Activated CD4-positive, alpha-beta T cell treated with anti-CD3 and anti-CD28 coated beads, Interleukin-2, Interleukin-4, amounts not matched to agents 100 ng/mL and 50 ng/mL, durations not matched to agents 16 hours and 8 hours (primary cell): ENCODE measurements at regions not wholly inside any gene's neighbourhood (a gene's known extent, or its start where the extent isn't known, plus 50 kb on each side); places are given as distances from the start of the nearest gene placed in this dataset.

ENCODE experiments used
- DNase-seq: peaks from one replicate; pipeline ENCODE4 v3.0.0-alpha.2; 2020; ENCODE audit warnings: low spot score

GRCh38 chr6:87936065-87936464 is 111.6 kb upstream of the SPACA1 start:
- DNase-seq, result no peak

GRCh38 chr6:87935196-87935595 is 112.4 kb upstream of the SPACA1 start:
- DNase-seq, result no peak

- DNase-seq, result no peak
These were observed 115.3 kb upstream of the SPACA1 start for GRCh38 chr6:87932361-87932760.

GRCh38 chr6:87929843-87930288 is 117.8 kb upstream of the SPACA1 start:
- DNase-seq, result peak; percentile 72

GRCh38 chr6:87926687-87927086 is 121.0 kb upstream of the SPACA1 start:
- DNase-seq, result no peak

- DNase-seq, result no peak
These were observed 121.6 kb upstream of the SPACA1 start for GRCh38 chr6:87926072-87926471.

GRCh38 chr6:87925373-87926060 is 122.1 kb upstream of the SPACA1 start:
- DNase-seq, result peak; percentile 32

GRCh38 chr6:87923389-87924050 is 124.1 kb upstream of the SPACA1 start:
- no peak for DNase-seq

GRCh38 chr6:87922947-87923330 is 124.7 kb upstream of the SPACA1 start:
- DNase-seq, result peak; percentile 53

GRCh38 chr6:87922196-87922946 is 125.3 kb upstream of the SPACA1 start:
- no peak for DNase-seq

- no peak for DNase-seq
These were observed 126.6 kb upstream of the SPACA1 start for GRCh38 chr6:87921034-87921433.

GRCh38 chr6:87920245-87920644 is 127.4 kb upstream of the SPACA1 start:
- no peak for DNase-seq

- DNase-seq, result no peak
These were observed 128.2 kb upstream of the SPACA1 start for GRCh38 chr6:87919416-87919815.

- DNase-seq, result no peak
These were observed 128.6 kb upstream of the SPACA1 start for GRCh38 chr6:87919001-87919400.

GRCh38 chr6:87918461-87918941 is 129.1 kb upstream of the SPACA1 start:
- DNase-seq, result no peak

- DNase-seq, result no peak
These were observed 129.8 kb upstream of the SPACA1 start for GRCh38 chr6:87917886-87918285.

- no peak for DNase-seq
These were observed 131.2 kb upstream of the SPACA1 start for GRCh38 chr6:87916446-87916845.

- no peak for DNase-seq
These were observed 132.8 kb upstream of the SPACA1 start for GRCh38 chr6:87914637-87915395.

GRCh38 chr6:87913974-87914373 is 133.7 kb upstream of the SPACA1 start:
- DNase-seq, result no peak

GRCh38 chr6:87912102-87912501 is 135.5 kb upstream of the SPACA1 start:
- DNase-seq, result no peak

- no peak for DNase-seq
These were observed 137.8 kb upstream of the SPACA1 start for GRCh38 chr6:87909849-87910248.
